Osteocyte (in vitro differentiated cells): ENCODE measurements at regions not wholly inside any gene's neighbourhood (a gene's known extent, or its start where the extent isn't known, plus 50 kb on each side); places are given as distances from the start of the nearest gene placed in this dataset.
"Not testable (repeated sequence)": the region's sequence is repeated elsewhere in the genome, so short reads cannot be mapped to it uniquely, and the experiment has no call there.

Experiments used
- DNase-seq: peaks from one replicate; pipeline ENCODE4 v3.0.0; 2021; ENCODE audit warnings: mixed read lengths; ENCODE audit not compliant: unreplicated experiment; ENCODE audit errors: extremely low spot score
- H3K27ac Mint-ChIP-seq: one replicate; pipeline ENCODE4 v1.8.0; 2021; ENCODE audit warnings: mild to moderate bottlenecking, mixed read lengths; ENCODE audit not compliant: unreplicated experiment
- H3K27me3 Mint-ChIP-seq: one replicate; pipeline ENCODE4 v1.8.0; 2021; ENCODE audit warnings: mixed read lengths; ENCODE audit not compliant: unreplicated experiment
- H3K36me3 Mint-ChIP-seq: one replicate; pipeline ENCODE4 v1.8.0; 2021; ENCODE audit warnings: mixed read lengths; ENCODE audit not compliant: unreplicated experiment
- H3K4me1 Mint-ChIP-seq: one replicate; pipeline ENCODE4 v1.8.0; 2021; ENCODE audit warnings: mixed read lengths; ENCODE audit not compliant: unreplicated experiment
- H3K4me3 Mint-ChIP-seq: one replicate; pipeline ENCODE4 v1.8.0; 2021; ENCODE audit warnings: mild to moderate bottlenecking, moderate library complexity, mixed read lengths; ENCODE audit not compliant: unreplicated experiment
- H3K9me3 Mint-ChIP-seq: one replicate; pipeline ENCODE4 v1.8.0; 2021; ENCODE audit warnings: mixed read lengths; ENCODE audit not compliant: unreplicated experiment
- CTCF ChIP-seq: fragments of 200-600 bp; sonication (generic); IDR thresholded peaks from 2 replicates; pipeline ENCODE4 v1.5.0; 2021; ENCODE audit warnings: antibody characterized with exemption, mild to moderate bottlenecking, moderate library complexity

GRCh38 chr6:18640134-18640533, 253.0 kb downstream of the RNF144B start:
- DNase-seq, result no peak

GRCh38 chr6:18640754-18641153, 253.6 kb downstream of the RNF144B start:
- Mint-ChIP-seq H3K27me3 (peaks cover 15% of the 10 kb centered on the region), H3K36me3 (no peaks in the 10 kb centered on the region), H3K4me1 (peaks cover 12% of the 10 kb centered on the region), H3K27ac (no peak overlapping the region), H3K9me3 (peaks cover 12% of the 10 kb centered on the region), H3K4me3 (no peak overlapping the region)
- no peak for DNase-seq
- TF ChIP-seq CTCF, result no peak

More at GRCh38 chr6:18640134-18640533, 253.0 kb downstream of the RNF144B start:
- H3K4me1 Mint-ChIP-seq, result peaks cover 12% of the 10 kb centered on the region
- no peak overlapping the region for H3K4me3 Mint-ChIP-seq
- H3K9me3 Mint-ChIP-seq, result peaks cover 12% of the 10 kb centered on the region
- H3K27me3 Mint-ChIP-seq, result peaks cover 15% of the 10 kb centered on the region
- no peaks in the 10 kb centered on the region for H3K36me3 Mint-ChIP-seq
- H3K27ac Mint-ChIP-seq, result no peak overlapping the region
- TF ChIP-seq CTCF, result no peak

- Mint-ChIP-seq H3K4me3 (no peak overlapping the region), H3K27me3 (peaks cover 10% of the 10 kb centered on the region), H3K4me1 (no peaks in the 10 kb centered on the region), H3K9me3 (peaks cover 18% of the 10 kb centered on the region), H3K27ac (no peak overlapping the region), H3K36me3 (no peaks in the 10 kb centered on the region)
- no peak for DNase-seq
- TF ChIP-seq CTCF, result no peak
These were observed 267.7 kb downstream of the RNF144B start for GRCh38 chr6:18654821-18655220.

- H3K9me3 Mint-ChIP-seq, result peaks cover 18% of the 10 kb centered on the region
- no peaks in the 10 kb centered on the region for H3K4me1 Mint-ChIP-seq
- H3K27ac Mint-ChIP-seq, result no peak overlapping the region
- no peak overlapping the region for H3K4me3 Mint-ChIP-seq
- H3K36me3 Mint-ChIP-seq, result no peaks in the 10 kb centered on the region
- peaks cover 8% of the 10 kb centered on the region for H3K27me3 Mint-ChIP-seq
- no peak for DNase-seq
- no peak for TF ChIP-seq CTCF
These were observed 269.4 kb downstream of the RNF144B start for GRCh38 chr6:18656506-18656905.

GRCh38 chr6:18659994-18660393, 272.8 kb downstream of the RNF144B start:
- not testable (repeated sequence) for H3K27me3 Mint-ChIP-seq, H3K4me1 Mint-ChIP-seq, DNase-seq, H3K4me3 Mint-ChIP-seq, H3K36me3 Mint-ChIP-seq, H3K27ac Mint-ChIP-seq
- peaks cover 18% of the 10 kb centered on the region for H3K9me3 Mint-ChIP-seq

GRCh38 chr6:18663011-18663410, 275.9 kb downstream of the RNF144B start:
- TF ChIP-seq CTCF, result no peak
- H3K4me3 Mint-ChIP-seq, result no peak overlapping the region
- peaks cover 8% of the 10 kb centered on the region for H3K9me3 Mint-ChIP-seq
- H3K27ac Mint-ChIP-seq, result no peak overlapping the region
- no peak for DNase-seq
- no peaks in the 10 kb centered on the region for H3K36me3 Mint-ChIP-seq
- H3K27me3 Mint-ChIP-seq, result peaks cover 4% of the 10 kb centered on the region
- no peaks in the 10 kb centered on the region for H3K4me1 Mint-ChIP-seq
